ENCODE measurements at regions not wholly inside any gene's neighbourhood (a gene's known extent, or its start where the extent isn't known, plus 50 kb on each side); places are given as distances from the start of the nearest gene placed in this dataset.

DNA sequence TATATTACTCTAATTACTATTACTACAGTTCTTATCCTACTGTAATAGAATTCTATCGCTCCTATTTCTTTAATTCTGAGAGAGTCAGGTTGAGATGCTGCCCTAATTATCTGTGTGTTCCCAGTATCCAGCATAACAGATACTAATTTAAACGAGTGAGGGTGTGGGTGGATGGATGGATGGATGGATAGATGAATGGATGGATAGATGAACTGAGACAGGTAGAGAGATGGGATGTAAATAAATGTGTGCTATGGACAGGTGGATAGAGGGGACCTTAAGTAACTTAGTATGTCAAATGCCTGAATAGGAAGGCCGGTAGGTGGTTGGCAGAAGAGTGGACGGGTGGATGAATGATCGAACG, 143.6 kb upstream of the ADRA1B start:
- in situ Hi-C loops (cut with HindIII; ENCODE audit: low sequenced_read_pairs) = no loop called here
- H3K4me3 ChIP-seq (ENCODE audit: low read depth, low read length) = no peak overlapping the region
- no peak for DNase-seq (ENCODE audit: low read depth, low spot score)
- no peak for TF ChIP-seq CTCF (IDR thresholded peaks at IDR 0.05; ENCODE audit: low read depth, low read length)

DNA sequence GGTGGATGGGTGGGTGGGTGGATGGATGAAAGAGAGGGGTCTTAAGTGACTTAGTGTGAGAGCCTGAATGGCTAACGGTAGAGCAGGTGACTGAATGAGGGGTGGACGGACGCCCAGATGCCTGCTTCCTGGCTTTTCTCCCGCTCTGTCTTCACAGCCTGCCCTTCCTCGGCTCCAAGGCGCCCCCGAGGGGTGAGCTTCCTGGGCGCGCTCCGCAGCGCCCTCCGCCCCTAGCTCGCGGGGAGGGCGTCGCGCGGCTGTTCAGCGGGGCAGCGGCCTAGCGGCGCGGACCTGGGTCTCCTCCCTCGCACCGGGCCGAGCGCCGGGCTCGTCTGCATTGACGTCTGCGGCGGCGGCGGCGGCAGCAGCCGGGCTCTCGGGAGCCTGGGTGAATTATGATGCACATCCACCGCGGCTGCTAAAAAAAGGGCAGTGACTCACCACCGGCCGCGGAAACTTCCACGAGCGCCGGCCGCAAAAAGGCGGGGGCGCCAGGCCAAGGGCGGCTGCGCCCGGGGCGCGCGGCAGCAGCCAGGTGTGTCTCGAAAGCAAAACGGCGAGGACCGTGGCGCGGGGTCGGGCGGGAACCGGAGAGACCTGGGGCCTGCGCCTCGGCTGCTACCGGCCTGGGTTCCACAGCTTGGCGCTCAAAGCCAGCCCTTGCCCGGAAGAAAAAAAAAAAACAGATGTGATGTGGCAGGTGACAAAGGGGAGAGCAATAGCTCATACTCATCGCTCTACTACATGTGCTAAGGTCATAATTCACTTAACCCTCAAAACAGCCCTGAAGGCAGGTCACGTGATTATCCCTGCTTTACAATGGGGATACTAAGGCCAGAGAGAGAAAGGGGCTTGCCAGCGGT, 143.0 kb upstream of the ADRA1B start:
- H3K4me3 ChIP-seq (ENCODE audit: low read depth, low read length) = peak overlapping the region; percentile 25
- peak; percentile 95 for DNase-seq (ENCODE audit: low read depth, low spot score)
- peak; percentile 11 for TF ChIP-seq CTCF (IDR thresholded peaks at IDR 0.05; ENCODE audit: low read depth, low read length)
- in situ Hi-C loops (cut with HindIII; ENCODE audit: low sequenced_read_pairs) = no loop called here

DNA sequence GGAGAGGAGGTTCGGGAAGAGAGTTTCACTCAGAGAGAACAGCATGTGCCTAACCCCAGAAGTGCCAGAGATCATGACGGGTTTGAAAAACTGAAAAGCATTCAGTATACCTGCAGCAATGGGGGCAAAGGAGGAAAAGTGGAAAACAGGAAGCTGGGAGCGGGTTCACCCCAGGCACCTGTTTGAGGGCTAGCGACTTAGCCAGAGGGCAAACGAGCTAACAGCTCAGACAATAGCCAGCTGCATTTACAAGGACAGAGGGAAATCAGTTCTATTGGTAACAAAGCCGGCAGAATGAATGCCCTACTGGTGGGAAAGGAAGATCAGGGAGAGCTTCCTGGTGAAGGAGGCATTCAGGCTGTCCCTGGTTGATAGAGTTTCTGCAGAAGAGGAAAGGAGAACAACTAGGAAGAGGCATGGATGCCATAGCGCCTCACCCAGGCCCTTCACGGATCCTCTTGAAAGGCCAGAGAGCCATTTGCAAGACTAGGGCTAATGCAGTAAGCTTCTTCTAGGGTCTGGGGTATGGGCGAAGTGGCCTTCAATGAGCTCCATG, 141.7 kb upstream of the ADRA1B start:
- no peak overlapping the region for H3K4me3 ChIP-seq (ENCODE audit: low read depth, low read length)
- no peak for TF ChIP-seq CTCF (IDR thresholded peaks at IDR 0.05; ENCODE audit: low read depth, low read length)
- in situ Hi-C loops (cut with HindIII; ENCODE audit: low sequenced_read_pairs) = no loop called here
- DNase-seq (ENCODE audit: low read depth, low spot score) = no peak

GRCh38 chr5:159775890-159776289, 140.4 kb upstream of the ADRA1B start:
- in situ Hi-C loops (cut with HindIII; ENCODE audit: low sequenced_read_pairs) = no loop called here
- no peak overlapping the region for H3K4me3 ChIP-seq (ENCODE audit: low read depth, low read length)
- TF ChIP-seq CTCF (IDR thresholded peaks at IDR 0.05; ENCODE audit: low read depth, low read length) = no peak
- DNase-seq (ENCODE audit: low read depth, low spot score) = peak; percentile 44

GRCh38 chr5:159777049-159777660, 139.1 kb upstream of the ADRA1B start:
- no peak overlapping the region for H3K4me3 ChIP-seq (ENCODE audit: low read depth, low read length)
- DNase-seq (ENCODE audit: low read depth, low spot score) = no peak
- no peak for TF ChIP-seq CTCF (IDR thresholded peaks at IDR 0.05; ENCODE audit: low read depth, low read length)
- in situ Hi-C loops (cut with HindIII; ENCODE audit: low sequenced_read_pairs) = no loop called here

- in situ Hi-C loops (cut with HindIII; ENCODE audit: low sequenced_read_pairs) = no loop called here
- TF ChIP-seq CTCF (IDR thresholded peaks at IDR 0.05; ENCODE audit: low read depth, low read length) = no peak
- peak; percentile 50 for DNase-seq (ENCODE audit: low read depth, low spot score)
- H3K4me3 ChIP-seq (ENCODE audit: low read depth, low read length) = no peak overlapping the region
Observed at GRCh38 chr5:159779481-159779880, 136.8 kb upstream of the ADRA1B start.
